CD14-positive monocyte (primary cell): ENCODE measurements at regions not wholly inside any gene's neighbourhood (a gene's known extent, or its start where the extent isn't known, plus 50 kb on each side); places are given as distances from the start of the nearest gene placed in this dataset.
A peak's percentile ranks its signal among the peaks of the same experiment; 100 is the strongest.

Experiments
- DNase-seq, 3 donors: peaks; one replicate each; pipeline ENCODE4 v3.0.0-alpha.2; 2011 to 2022
- H2AFZ ChIP-seq: 2 replicates; pipeline ENCODE4 v1.6.0; 2012; ENCODE audit warnings: mild to moderate bottlenecking, low read depth, low read length, inconsistent platforms; ENCODE audit not compliant: insufficient read depth, poor library complexity, severe bottlenecking
- H3K27ac ChIP-seq, 2 donors: 1 replicate in 1 of 2; 2 replicates in 1 of 2; pipeline ENCODE4 v1.5.1; 2012 to 2013; ENCODE audit warnings: low read length in 2 of 2, control low read depth in 1 of 2, inconsistent platforms in 1 of 2, low read depth in 1 of 2, mild to moderate bottlenecking in 1 of 2
- H3K27me3 ChIP-seq, 2 donors: one replicate each; pipeline versions ENCODE4 v1.6.0 to v1.6.1; 2011 to 2013; ENCODE audit warnings: low read length in 2 of 2; ENCODE audit not compliant: control insufficient read depth in 2 of 2, insufficient read depth in 2 of 2
- H3K36me3 ChIP-seq, 2 donors: replicated peaks in 1 of 2; 1 replicate in 1 of 2; 2 replicates in 1 of 2; pipeline versions ENCODE4 v1.5.1 to v1.6.1; 2012 to 2013; ENCODE audit warnings: low read length in 2 of 2, control low read depth in 1 of 2, inconsistent platforms in 1 of 2, mild to moderate bottlenecking in 1 of 2; ENCODE audit not compliant: insufficient read depth in 2 of 2, control insufficient read depth in 1 of 2
- H3K4me1 ChIP-seq, 2 donors: 1 replicate in 1 of 2; 2 replicates in 1 of 2; pipeline versions ENCODE4 v1.5.1 to v1.6.1; 2012 to 2013; ENCODE audit warnings: low read length in 2 of 2, control low read depth in 1 of 2, inconsistent platforms in 1 of 2, mild to moderate bottlenecking in 1 of 2, moderate library complexity in 1 of 2; ENCODE audit not compliant: insufficient read depth in 2 of 2, control insufficient read depth in 1 of 2
- H3K4me2 ChIP-seq: replicated peaks from 2 replicates; pipeline ENCODE3; 2012; ENCODE audit warnings: low read length, moderate library complexity, mild to moderate bottlenecking; ENCODE audit not compliant: poor library complexity, severe bottlenecking; ENCODE audit errors: extremely low read depth
- H3K4me3 ChIP-seq, 3 experiments: fragments of 200-600 bp in 1 of 3; sonication (generic) in 1 of 3; replicated peaks in 1 of 3; 1 replicate in 2 of 3; 2 replicates in 1 of 3; pipeline ENCODE4 v1.5.1; 2011 to 2013; ENCODE audit warnings: low read length in 3 of 3, mild to moderate bottlenecking in 3 of 3, control low read depth in 2 of 3, low read depth in 2 of 3, inconsistent platforms in 1 of 3, moderate library complexity in 1 of 3
- H3K79me2 ChIP-seq: 2 replicates; pipeline ENCODE4 v1.6.0; 2012; ENCODE audit warnings: mild to moderate bottlenecking, control low read depth, inconsistent platforms, low read length, moderate library complexity; ENCODE audit not compliant: insufficient read depth
- H3K9ac ChIP-seq: 2 replicates; pipeline ENCODE4 v1.6.0; 2017; ENCODE audit warnings: low read length, mild to moderate bottlenecking; ENCODE audit not compliant: insufficient read depth, poor library complexity, severe bottlenecking
- H3K9me3 ChIP-seq, 2 donors: replicated peaks in 1 of 2; 1 replicate in 1 of 2; 2 replicates in 1 of 2; pipeline versions ENCODE4 v1.5.1 to v1.6.1; 2012 to 2013; ENCODE audit warnings: low read length in 2 of 2, control low read depth in 1 of 2; ENCODE audit not compliant: control insufficient read depth in 1 of 2, insufficient read depth in 1 of 2
- H4K20me1 ChIP-seq: 2 replicates; pipeline ENCODE4 v1.6.0; 2012; ENCODE audit warnings: mild to moderate bottlenecking, low read length, control low read depth, moderate library complexity; ENCODE audit not compliant: insufficient read depth
- H3K27ac Mint-ChIP-seq, 7 donors: one replicate each; pipeline ENCODE4 v1.8.0; 2020; ENCODE audit warnings: mild to moderate bottlenecking in 7 of 7, mixed read lengths in 7 of 7, moderate library complexity in 6 of 7, inconsistent platforms in 2 of 7
- H3K27me3 Mint-ChIP-seq, 3 donors: one replicate each; pipeline ENCODE4 v1.8.0; 2021 to 2022; ENCODE audit warnings: low read depth in 3 of 3, mild to moderate bottlenecking in 3 of 3, mixed read lengths in 3 of 3, moderate library complexity in 3 of 3, inconsistent platforms in 1 of 3
- H3K36me3 Mint-ChIP-seq, 2 donors: one replicate each; pipeline ENCODE4 v1.8.0; 2020; ENCODE audit warnings: mixed read lengths in 2 of 2, inconsistent platforms in 1 of 2, mild to moderate bottlenecking in 1 of 2
- H3K4me1 Mint-ChIP-seq: one replicate; pipeline ENCODE4 v1.8.0; 2020; ENCODE audit warnings: mild to moderate bottlenecking, mixed read lengths
- H3K4me3 Mint-ChIP-seq, 2 donors: one replicate each; pipeline ENCODE4 v1.8.0; 2020; ENCODE audit warnings: mild to moderate bottlenecking in 2 of 2, mixed read lengths in 2 of 2, moderate library complexity in 1 of 2
- H3K9me3 Mint-ChIP-seq, 7 donors: one replicate each; pipeline ENCODE4 v1.8.0; 2020 to 2022; ENCODE audit warnings: mixed read lengths in 7 of 7, mild to moderate bottlenecking in 6 of 7, moderate library complexity in 6 of 7, inconsistent platforms in 2 of 7
- WGBS: methylation state at CpG from one replicate; pipeline ENCODE4 v1.1.5; 2013; ENCODE audit warnings: missing lambda C conversion rate; ENCODE audit not compliant: insufficient coverage; 5-methylcytosine and 5-hydroxymethylcytosine counted together
- intact Hi-C, 2 donors: fragments of 100-400 bp; cut with micrococcal nuclease; formaldehyde crosslinking; loops; one replicate each; pipeline versions ENCODE4 v1.15.0 to v1.15.1; 2023
- TF ChIP-seq, protein P1 (sequence below): fragments of 200-600 bp; IDR thresholded peaks from one replicate; pipeline ENCODE4 v1.8.0; 2022; ENCODE audit warnings: antibody characterized with exemption, mild to moderate bottlenecking

DNA sequence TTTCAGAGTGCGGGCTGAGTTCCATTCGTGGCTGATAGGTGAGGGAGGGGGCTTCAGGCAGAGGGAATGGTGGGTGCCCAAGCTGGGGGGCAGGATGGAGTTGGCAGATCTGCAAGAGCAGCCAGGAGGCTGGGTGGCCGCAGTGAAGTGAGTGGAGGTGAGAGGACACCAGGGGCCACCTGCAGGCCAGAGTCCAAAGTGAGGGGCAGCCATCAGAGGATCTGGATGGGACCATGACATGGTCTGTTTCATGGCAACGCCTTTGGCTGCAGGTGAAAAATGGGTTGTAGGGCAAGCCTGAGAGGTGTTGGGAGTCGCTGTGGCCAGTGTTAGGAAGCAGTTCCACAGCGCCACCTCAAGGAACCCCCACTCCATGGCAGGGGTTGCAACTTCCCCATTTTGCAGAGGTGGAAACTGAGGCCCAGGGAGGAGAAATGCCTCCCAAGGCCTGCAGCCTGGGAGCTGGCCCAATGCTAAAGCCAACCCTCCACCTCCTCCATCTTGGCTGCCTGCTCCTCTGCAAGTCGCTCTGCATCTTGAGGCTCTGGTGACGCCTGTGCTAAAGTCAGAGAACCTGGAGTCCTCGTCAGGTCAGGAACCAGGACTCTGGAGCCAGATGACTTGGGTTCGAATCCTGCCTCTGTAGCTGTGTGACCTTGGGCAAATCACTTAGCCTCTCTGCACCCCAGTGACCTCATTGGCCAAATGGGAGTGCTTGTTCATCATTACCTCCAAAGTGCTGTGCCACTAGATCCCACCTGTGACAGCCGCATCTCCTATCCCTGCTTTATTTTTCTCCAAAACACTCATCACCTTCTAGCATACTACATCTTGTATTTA is 153.8 kb downstream of the CEBPB start:
- H3K9ac ChIP-seq, result no peak overlapping the region
- H3K79me2 ChIP-seq, result no peaks in the 10 kb centered on the region
- no peaks in the 10 kb centered on the region for H3K36me3 ChIP-seq
- Mint-ChIP-seq H3K36me3 (peaks cover 0 to 3% of the 10 kb centered on the region in 2 donors), H3K27ac (peak overlapping the region in 3 of 7 donors; percentile 47 to 71 (median 51)), H3K4me3 (no peak overlapping the region), H3K9me3 (peaks cover 0 to 4% (median 0%) of the 10 kb centered on the region in 7 donors), H3K4me1 (peaks cover 78% of the 10 kb centered on the region), H3K27me3 (peaks cover 1 to 8% (median 4%) of the 10 kb centered on the region in 3 donors)
- H2AFZ ChIP-seq, result no peak overlapping the region
- no peaks in the 10 kb centered on the region for H4K20me1 ChIP-seq
- H3K27ac ChIP-seq, result no peak overlapping the region
- H3K4me2 ChIP-seq, result no peak overlapping the region
- peaks cover 76 to 86% of the 10 kb centered on the region in 2 donors for H3K4me1 ChIP-seq
- H3K27me3 ChIP-seq, result no peaks in the 10 kb centered on the region
- over 99% methylated on average over 9 of the region's 11 CpGs for WGBS
- peak in 1 of 3 donors; percentile 45 for DNase-seq
- TF ChIP-seq, protein P1, sequence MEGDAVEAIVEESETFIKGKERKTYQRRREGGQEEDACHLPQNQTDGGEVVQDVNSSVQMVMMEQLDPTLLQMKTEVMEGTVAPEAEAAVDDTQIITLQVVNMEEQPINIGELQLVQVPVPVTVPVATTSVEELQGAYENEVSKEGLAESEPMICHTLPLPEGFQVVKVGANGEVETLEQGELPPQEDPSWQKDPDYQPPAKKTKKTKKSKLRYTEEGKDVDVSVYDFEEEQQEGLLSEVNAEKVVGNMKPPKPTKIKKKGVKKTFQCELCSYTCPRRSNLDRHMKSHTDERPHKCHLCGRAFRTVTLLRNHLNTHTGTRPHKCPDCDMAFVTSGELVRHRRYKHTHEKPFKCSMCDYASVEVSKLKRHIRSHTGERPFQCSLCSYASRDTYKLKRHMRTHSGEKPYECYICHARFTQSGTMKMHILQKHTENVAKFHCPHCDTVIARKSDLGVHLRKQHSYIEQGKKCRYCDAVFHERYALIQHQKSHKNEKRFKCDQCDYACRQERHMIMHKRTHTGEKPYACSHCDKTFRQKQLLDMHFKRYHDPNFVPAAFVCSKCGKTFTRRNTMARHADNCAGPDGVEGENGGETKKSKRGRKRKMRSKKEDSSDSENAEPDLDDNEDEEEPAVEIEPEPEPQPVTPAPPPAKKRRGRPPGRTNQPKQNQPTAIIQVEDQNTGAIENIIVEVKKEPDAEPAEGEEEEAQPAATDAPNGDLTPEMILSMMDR, result peak; percentile 67
- intact Hi-C loops, result loop anchor here (5.0 kb wide), 3 partner anchors 32 to 152 kb away; partner anchors contain the start of gene CEBPB (in 1 of the 2)
- no peaks in the 10 kb centered on the region for H3K9me3 ChIP-seq
- no peak overlapping the region for H3K4me3 ChIP-seq

DNA sequence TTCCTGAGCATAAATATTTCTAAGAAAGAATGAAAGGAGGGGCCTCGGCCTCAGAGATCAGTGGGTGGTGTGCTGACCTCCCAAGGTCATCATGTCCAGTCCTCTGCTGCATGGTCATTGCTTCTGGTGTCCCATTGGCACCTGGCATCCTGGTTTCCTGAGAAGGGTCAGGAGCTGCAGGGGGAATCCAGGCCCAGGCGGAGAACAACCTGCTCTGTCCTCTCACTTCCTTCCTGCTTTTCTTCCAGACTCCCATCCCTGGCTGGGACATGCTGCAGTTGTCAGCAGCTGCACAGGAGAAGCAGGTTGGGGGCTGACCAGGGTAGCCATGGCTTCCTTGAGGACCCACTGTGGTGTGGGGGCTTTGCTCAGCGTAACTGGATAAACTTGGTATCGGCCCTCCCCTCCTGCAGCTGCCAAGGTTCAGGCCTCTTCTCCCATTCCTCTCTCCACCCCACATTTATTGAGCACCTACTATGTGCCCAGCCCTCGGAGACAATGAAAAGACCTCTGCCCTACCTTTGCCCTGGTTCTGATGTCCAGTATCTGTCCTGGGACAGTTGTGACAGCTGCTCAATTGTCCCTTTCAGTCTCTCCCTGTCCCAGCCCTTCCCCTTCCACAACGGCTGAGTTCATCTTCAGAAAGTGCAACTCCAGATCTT is 155.2 kb downstream of the CEBPB start:
- Mint-ChIP-seq H3K4me1 (peaks cover 75% of the 10 kb centered on the region), H3K9me3 (peaks cover 0 to 2% (median 0%) of the 10 kb centered on the region in 7 donors), H3K27ac (peak overlapping the region; percentile 97 to 99 (median 98)), H3K4me3 (peak overlapping the region; percentile 67 to 84), H3K27me3 (peaks cover 1 to 8% (median 4%) of the 10 kb centered on the region in 3 donors), H3K36me3 (peaks cover 0 to 3% of the 10 kb centered on the region in 2 donors)
- Histone ChIP-seq H3K9me3 (no peaks in the 10 kb centered on the region), H3K27ac (peak overlapping the region; percentile 84 to 94), H3K4me2 (peak overlapping the region; percentile 63), H4K20me1 (no peaks in the 10 kb centered on the region), H3K36me3 (no peaks in the 10 kb centered on the region), H2AFZ (no peak overlapping the region), H3K4me1 (peaks cover 76 to 86% of the 10 kb centered on the region in 2 donors), H3K27me3 (no peaks in the 10 kb centered on the region), H3K79me2 (no peaks in the 10 kb centered on the region), H3K4me3 (peak overlapping the region in 1 of 3 experiments; percentile 51), H3K9ac (peak overlapping the region; percentile 38)
- WGBS, result 34% methylated on average over 5 of the region's 6 CpGs
- TF ChIP-seq, protein P1, result no peak
- DNase-seq, result peak in 1 of 3 donors; percentile 29
- intact Hi-C loops, result loop anchor here (5.0 kb wide), 3 partner anchors 34 to 154 kb away; partner anchors contain the start of gene CEBPB (in 1 of the 2)
